Keratinocyte (primary cell): ENCODE measurements at regions not wholly inside any gene's neighbourhood (a gene's known extent, or its start where the extent isn't known, plus 50 kb on each side); places are given as distances from the start of the nearest gene placed in this dataset.

Experiments used
- DNase-seq: peaks from one replicate; pipeline ENCODE4 v3.0.0-alpha.2; 2011; ENCODE audit warnings: low read depth, missing footprints, low spot score
- FAIRE-seq: peaks from 2 replicates; lab custom pipeline; 2011; peaks lifted over from hg19 to GRCh38; lab: Jason Lieb, UNC
- H2AFZ ChIP-seq: 2 replicates; pipeline ENCODE4 v1.6.0; 2012; ENCODE audit warnings: low read length, control low read depth, inconsistent platforms; ENCODE audit not compliant: control insufficient read depth
- H3K27ac ChIP-seq: 2 replicates; pipeline ENCODE4 v1.5.1; 2011; ENCODE audit warnings: low read length; ENCODE audit not compliant: control insufficient read depth, insufficient read depth
- H3K27me3 ChIP-seq: 3 replicates; pipeline ENCODE4 v1.6.0; 2011; ENCODE audit warnings: low read length; ENCODE audit not compliant: control insufficient read depth, insufficient read depth; ENCODE audit errors: extremely low read depth
- H3K36me3 ChIP-seq, 2 experiments: 2 replicates in 1 of 2; 3 replicates in 1 of 2; pipeline ENCODE4 v1.5.1; 2011; ENCODE audit warnings: low read length in 2 of 2, mild to moderate bottlenecking in 1 of 2; ENCODE audit not compliant: control insufficient read depth in 2 of 2, insufficient read depth in 2 of 2; ENCODE audit errors: extremely low read depth in 1 of 2
- H3K4me1 ChIP-seq: 3 replicates; pipeline ENCODE4 v1.5.1; 2011; ENCODE audit warnings: low read length; ENCODE audit not compliant: control insufficient read depth, insufficient read depth; ENCODE audit errors: extremely low read depth
- H3K4me2 ChIP-seq: 3 replicates; pipeline ENCODE4 v1.6.0; 2011; ENCODE audit warnings: low read depth, low read length; ENCODE audit not compliant: control insufficient read depth, insufficient read depth; ENCODE audit errors: extremely low read depth
- H3K4me3 ChIP-seq, 3 experiments: fragments of 200-600 bp in 1 of 3; sonication (generic) in 1 of 3; 2 replicates in 2 of 3; 3 replicates in 1 of 3; pipeline ENCODE4 v1.5.1; 2011 to 2016; ENCODE audit warnings: low read length in 3 of 3, mild to moderate bottlenecking in 3 of 3, control low read depth in 2 of 3, inconsistent platforms in 1 of 3, low read depth in 1 of 3, mixed read lengths in 1 of 3, mixed run types in 1 of 3, moderate library complexity in 1 of 3; ENCODE audit not compliant: control insufficient read depth in 2 of 3, insufficient read depth in 2 of 3; ENCODE audit errors: extremely low read depth in 1 of 3
- H3K79me2 ChIP-seq: 2 replicates; pipeline ENCODE4 v1.6.0; 2012; ENCODE audit warnings: low read length; ENCODE audit not compliant: control insufficient read depth, insufficient read depth
- H3K9ac ChIP-seq: 3 replicates; pipeline ENCODE4 v1.6.0; 2011; ENCODE audit warnings: low read length; ENCODE audit not compliant: control insufficient read depth, insufficient read depth; ENCODE audit errors: extremely low read depth
- H3K9me1 ChIP-seq: 3 replicates; pipeline ENCODE4 v1.6.0; 2011; ENCODE audit warnings: low read length; ENCODE audit not compliant: control insufficient read depth, insufficient read depth; ENCODE audit errors: extremely low read depth
- H3K9me3 ChIP-seq: 2 replicates; pipeline ENCODE4 v1.5.1; 2012; ENCODE audit warnings: low read depth, low read length; ENCODE audit not compliant: control insufficient read depth
- H4K20me1 ChIP-seq: 3 replicates; pipeline ENCODE4 v1.6.0; 2011; ENCODE audit warnings: low read length; ENCODE audit not compliant: control insufficient read depth, insufficient read depth; ENCODE audit errors: extremely low read depth
- EZH2 ChIP-seq: IDR thresholded peaks from one replicate; pipeline ENCODE4 v1.6.1; 2012; ENCODE audit warnings: inconsistent platforms, mild to moderate bottlenecking, low read length, moderate library complexity
- dilution Hi-C: fragments of 300-500 bp; cut with MboI; formaldehyde crosslinking; loops from one replicate; pipeline ENCODE4 v1.7.0; 2020; ENCODE audit warnings: low sequenced_read_pairs; ENCODE audit not compliant: extremely low pct_ligation_motif_present
- TF ChIP-seq, protein P1 (sequence below), 3 experiments: IDR thresholded peaks in 1 of 3; conservative IDR thresholded peaks in 1 of 3; optimal IDR thresholded peaks in 1 of 3; 2 replicates in 2 of 3; 3 replicates in 1 of 3; pipeline versions ENCODE3 to v1.5.1; 2011; ENCODE audit warnings: low read length in 3 of 3, mild to moderate bottlenecking in 3 of 3, moderate library complexity in 2 of 3, control low read depth in 1 of 3, inconsistent platforms in 1 of 3; ENCODE audit not compliant: insufficient read depth in 2 of 3; ENCODE audit errors: extremely low read depth in 1 of 3

DNA sequence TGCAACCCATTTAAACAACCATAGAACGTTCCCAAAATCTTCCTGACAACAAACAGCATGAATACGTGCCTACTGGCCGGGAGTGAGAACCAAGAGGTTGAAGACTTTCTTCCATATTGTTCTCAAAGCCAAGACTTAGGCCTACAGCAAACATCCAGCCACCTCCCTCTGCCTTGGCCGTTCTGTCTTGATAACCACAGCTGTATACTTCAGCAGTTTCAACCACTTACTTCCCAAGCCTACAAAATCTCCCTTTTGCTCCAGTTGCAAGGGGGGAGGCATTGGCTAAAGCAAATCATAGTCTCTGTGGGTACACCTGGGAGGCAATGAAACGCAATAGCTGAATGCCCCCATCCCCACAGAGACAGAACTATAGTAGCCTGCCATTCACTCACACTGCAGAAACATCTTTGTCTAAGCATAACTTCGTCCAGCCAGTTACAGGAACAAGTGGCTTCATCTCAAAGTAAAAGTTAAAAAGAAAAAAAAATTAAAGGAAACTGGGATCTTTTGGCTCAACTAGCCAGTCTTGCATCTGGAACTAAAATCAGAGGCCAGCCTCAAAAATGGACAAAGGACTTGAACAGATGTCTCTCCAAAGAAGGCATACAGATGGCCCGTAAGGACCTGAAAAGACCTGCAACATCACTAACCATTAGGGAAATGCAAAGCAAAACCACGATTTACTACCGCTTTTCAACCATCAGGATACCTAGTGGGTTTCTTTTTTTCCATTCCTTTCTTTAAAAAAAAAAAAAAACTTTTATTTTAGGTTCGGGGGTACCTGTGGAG lies 186.0 kb downstream of the PSMG1 start:
- Histone ChIP-seq H3K9ac (no peak overlapping the region), H3K27me3 (no peaks in the 10 kb centered on the region), H4K20me1 (no peaks in the 10 kb centered on the region), H3K4me2 (no peak overlapping the region), H3K36me3 (no peaks in the 10 kb centered on the region), H3K4me1 (peaks cover 30% of the 10 kb centered on the region), H3K9me1 (no peaks in the 10 kb centered on the region), H3K27ac (no peak overlapping the region), H3K79me2 (no peaks in the 10 kb centered on the region), H3K9me3 (no peaks in the 10 kb centered on the region), H2AFZ (no peak overlapping the region), H3K4me3 (no peak overlapping the region)
- TF ChIP-seq, protein P1, sequence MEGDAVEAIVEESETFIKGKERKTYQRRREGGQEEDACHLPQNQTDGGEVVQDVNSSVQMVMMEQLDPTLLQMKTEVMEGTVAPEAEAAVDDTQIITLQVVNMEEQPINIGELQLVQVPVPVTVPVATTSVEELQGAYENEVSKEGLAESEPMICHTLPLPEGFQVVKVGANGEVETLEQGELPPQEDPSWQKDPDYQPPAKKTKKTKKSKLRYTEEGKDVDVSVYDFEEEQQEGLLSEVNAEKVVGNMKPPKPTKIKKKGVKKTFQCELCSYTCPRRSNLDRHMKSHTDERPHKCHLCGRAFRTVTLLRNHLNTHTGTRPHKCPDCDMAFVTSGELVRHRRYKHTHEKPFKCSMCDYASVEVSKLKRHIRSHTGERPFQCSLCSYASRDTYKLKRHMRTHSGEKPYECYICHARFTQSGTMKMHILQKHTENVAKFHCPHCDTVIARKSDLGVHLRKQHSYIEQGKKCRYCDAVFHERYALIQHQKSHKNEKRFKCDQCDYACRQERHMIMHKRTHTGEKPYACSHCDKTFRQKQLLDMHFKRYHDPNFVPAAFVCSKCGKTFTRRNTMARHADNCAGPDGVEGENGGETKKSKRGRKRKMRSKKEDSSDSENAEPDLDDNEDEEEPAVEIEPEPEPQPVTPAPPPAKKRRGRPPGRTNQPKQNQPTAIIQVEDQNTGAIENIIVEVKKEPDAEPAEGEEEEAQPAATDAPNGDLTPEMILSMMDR (optimal IDR thresholded peaks at IDR 0.05 in 1 of 3, IDR thresholded peaks at IDR 0.05 in 1 of 3, conservative IDR thresholded peaks at IDR 0.05 in 1 of 3; ENCODE audit: extremely low read depth in 1 of 3, insufficient read depth in 2 of 3, low read length in 3 of 3) = no peak
- no peak for TF ChIP-seq EZH2
- DNase-seq (no peak), FAIRE-seq (no peak)
- dilution Hi-C loops = no loop called here

DNA sequence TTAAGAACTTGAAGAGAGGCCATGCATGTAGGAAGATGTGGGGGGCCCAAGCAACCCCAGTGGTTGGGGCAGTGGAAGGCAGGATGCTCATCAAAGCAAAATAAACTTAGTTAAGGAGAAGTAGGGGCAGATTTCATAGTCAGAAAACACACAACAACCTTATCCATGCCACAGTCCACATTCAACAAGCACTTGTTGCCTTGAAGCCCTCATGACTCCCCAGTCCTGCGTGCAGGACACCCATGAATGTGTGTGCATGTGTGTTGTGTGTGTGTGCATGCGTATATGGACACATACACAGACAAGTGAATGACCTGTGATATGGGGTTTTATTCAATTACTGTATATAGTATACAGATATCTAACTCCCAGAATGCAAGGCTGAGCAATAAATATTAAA lies 186.9 kb downstream of the PSMG1 start:
- TF ChIP-seq, protein P1 (optimal IDR thresholded peaks at IDR 0.05 in 1 of 3, IDR thresholded peaks at IDR 0.05 in 1 of 3, conservative IDR thresholded peaks at IDR 0.05 in 1 of 3; ENCODE audit: extremely low read depth in 1 of 3, insufficient read depth in 2 of 3, low read length in 3 of 3) = no peak
- Histone ChIP-seq H4K20me1 (no peaks in the 10 kb centered on the region), H3K4me3 (no peak overlapping the region), H2AFZ (no peak overlapping the region), H3K27me3 (no peaks in the 10 kb centered on the region), H3K79me2 (no peaks in the 10 kb centered on the region), H3K4me1 (peaks cover 30% of the 10 kb centered on the region), H3K36me3 (no peaks in the 10 kb centered on the region), H3K9me1 (no peaks in the 10 kb centered on the region), H3K9ac (no peak overlapping the region), H3K27ac (no peak overlapping the region), H3K9me3 (no peaks in the 10 kb centered on the region), H3K4me2 (no peak overlapping the region)
- DNase-seq (no peak), FAIRE-seq (no peak)
- dilution Hi-C loops = no loop called here
